GM12875 (cell line): ENCODE measurements at regions not wholly inside any gene's neighbourhood (a gene's known extent, or its start where the extent isn't known, plus 50 kb on each side); places are given as distances from the start of the nearest gene placed in this dataset.

Experiments
- H3K4me3 ChIP-seq: one replicate; pipeline ENCODE4 v1.5.1; 2011; ENCODE audit warnings: low read depth, low read length, control low read depth
- TF ChIP-seq, protein P1 (sequence below): IDR thresholded peaks from 2 replicates; pipeline ENCODE4 v1.5.1; 2011; ENCODE audit warnings: low read depth, mild to moderate bottlenecking, control low read depth, inconsistent platforms, low read length, moderate library complexity, borderline replicate concordance; ENCODE audit not compliant: insufficient read depth

- H3K4me3 ChIP-seq: no peak overlapping the region
- TF ChIP-seq, protein P1, sequence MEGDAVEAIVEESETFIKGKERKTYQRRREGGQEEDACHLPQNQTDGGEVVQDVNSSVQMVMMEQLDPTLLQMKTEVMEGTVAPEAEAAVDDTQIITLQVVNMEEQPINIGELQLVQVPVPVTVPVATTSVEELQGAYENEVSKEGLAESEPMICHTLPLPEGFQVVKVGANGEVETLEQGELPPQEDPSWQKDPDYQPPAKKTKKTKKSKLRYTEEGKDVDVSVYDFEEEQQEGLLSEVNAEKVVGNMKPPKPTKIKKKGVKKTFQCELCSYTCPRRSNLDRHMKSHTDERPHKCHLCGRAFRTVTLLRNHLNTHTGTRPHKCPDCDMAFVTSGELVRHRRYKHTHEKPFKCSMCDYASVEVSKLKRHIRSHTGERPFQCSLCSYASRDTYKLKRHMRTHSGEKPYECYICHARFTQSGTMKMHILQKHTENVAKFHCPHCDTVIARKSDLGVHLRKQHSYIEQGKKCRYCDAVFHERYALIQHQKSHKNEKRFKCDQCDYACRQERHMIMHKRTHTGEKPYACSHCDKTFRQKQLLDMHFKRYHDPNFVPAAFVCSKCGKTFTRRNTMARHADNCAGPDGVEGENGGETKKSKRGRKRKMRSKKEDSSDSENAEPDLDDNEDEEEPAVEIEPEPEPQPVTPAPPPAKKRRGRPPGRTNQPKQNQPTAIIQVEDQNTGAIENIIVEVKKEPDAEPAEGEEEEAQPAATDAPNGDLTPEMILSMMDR: no peak
These were observed 798.7 kb downstream of the IPMK start for GRCh38 chr10:57468894-57469432.

GRCh38 chr10:57465155-57465554 lies 802.5 kb downstream of the IPMK start:
- H3K4me3 ChIP-seq: no peak overlapping the region
- TF ChIP-seq, protein P1: no peak

GRCh38 chr10:57460540-57460939 lies 807.2 kb downstream of the IPMK start:
- TF ChIP-seq, protein P1: no peak
- H3K4me3 ChIP-seq: no peak overlapping the region

GRCh38 chr10:57457972-57458512 lies 809.7 kb downstream of the IPMK start:
- TF ChIP-seq, protein P1: no peak
- H3K4me3 ChIP-seq: no peak overlapping the region

DNA sequence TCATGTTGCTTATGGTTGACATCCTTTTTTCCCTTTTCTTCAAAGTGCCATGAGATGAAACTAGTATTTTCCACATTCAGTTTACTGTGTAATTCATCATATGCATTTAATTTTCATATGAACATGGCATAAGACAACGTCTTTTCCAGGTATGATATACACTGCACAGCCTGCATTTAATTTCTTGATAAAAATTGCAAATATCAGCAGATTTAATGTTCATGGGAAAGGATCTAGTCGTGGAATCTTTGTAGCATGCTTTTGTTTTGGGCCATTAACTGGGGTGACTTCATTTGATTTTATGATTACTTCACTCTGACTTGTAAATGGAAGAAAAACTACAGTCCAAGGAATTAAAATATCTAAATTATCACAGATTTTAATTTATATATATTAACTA lies 837.3 kb downstream of the IPMK start:
- TF ChIP-seq, protein P1: no peak
- no peak overlapping the region for H3K4me3 ChIP-seq

DNA sequence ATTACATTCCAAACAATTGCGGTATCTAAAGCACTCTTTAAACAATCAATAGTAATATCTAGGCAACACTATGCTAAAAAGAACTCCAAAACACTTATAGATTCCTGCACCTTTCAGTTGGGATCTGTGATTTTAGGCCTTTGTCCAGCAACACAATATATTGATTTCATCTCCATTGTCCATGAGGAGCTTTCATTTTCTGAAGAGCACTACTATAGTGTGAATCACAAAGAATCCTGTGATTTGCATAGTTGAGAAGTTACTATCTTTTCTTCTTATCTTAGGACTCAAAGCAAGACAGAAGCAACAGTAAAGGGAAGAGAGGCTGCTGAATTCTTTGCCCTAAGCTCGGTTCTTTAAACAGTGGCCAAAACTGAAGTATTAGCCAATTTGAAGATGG lies 846.8 kb downstream of the IPMK start:
- TF ChIP-seq, protein P1: no peak
- H3K4me3 ChIP-seq: no peak overlapping the region

DNA sequence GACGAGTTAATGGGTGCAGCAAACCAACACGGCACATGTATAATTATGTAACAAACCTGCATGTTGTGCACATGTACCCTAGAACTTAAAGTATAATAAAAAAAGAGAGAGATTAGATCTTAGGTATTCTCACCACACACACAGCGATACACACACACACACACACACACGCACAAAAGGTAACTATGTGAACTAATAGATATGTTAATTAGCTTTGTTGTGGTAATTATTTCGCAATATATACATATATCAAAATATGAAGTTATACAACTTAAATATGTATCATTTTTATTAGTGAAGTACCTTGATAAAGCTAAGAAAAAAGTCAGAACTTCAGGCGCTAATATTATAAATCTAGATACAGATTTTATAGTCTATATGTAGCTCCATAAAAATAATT lies 849.2 kb downstream of the IPMK start:
- TF ChIP-seq, protein P1: no peak
- no peak overlapping the region for H3K4me3 ChIP-seq
